ENCODE measurements at regions not wholly inside any gene's neighbourhood (a gene's known extent, or its start where the extent isn't known, plus 50 kb on each side); places are given as distances from the start of the nearest gene placed in this dataset.
"Not testable (repeated sequence)": the region's sequence is repeated elsewhere in the genome, so short reads cannot be mapped to it uniquely, and the experiment has no call there.

- Histone ChIP-seq H3K4me1 (ENCODE audit: control insufficient read depth in 2 of 2, insufficient read depth in 2 of 2, low read length in 2 of 2) (no peaks in the 10 kb centered on the region), H3K4me3 (ENCODE audit: low read length in 2 of 2) (no peak overlapping the region), H3K27me3 (ENCODE audit: control insufficient read depth in 2 of 2, insufficient read depth in 1 of 2, low read length in 1 of 2) (no peaks in the 10 kb centered on the region), H3K9me3 (ENCODE audit: control insufficient read depth in 2 of 2, insufficient read depth in 1 of 2, low read length in 1 of 2) (peaks cover 0 to 48% of the 10 kb centered on the region in 2 donors), H3K27ac (ENCODE audit: low read depth in 1 of 2, low read length in 1 of 2) (no peak overlapping the region), H3K36me3 (ENCODE audit: control insufficient read depth in 2 of 2, insufficient read depth in 2 of 2, low read length in 1 of 2) (no peaks in the 10 kb centered on the region)
- no peak for DNase-seq (ENCODE audit: low read depth in 6 of 9, low spot score in 9 of 9)
- WGBS = 90% methylated on average over 7 of the region's 7 CpGs
Measured at GRCh38 chr14:104307246-104307626, 168.8 kb downstream of the KIF26A start.

- Histone ChIP-seq H3K4me3 (ENCODE audit: low read length in 2 of 2) (no peak overlapping the region), H3K27ac (ENCODE audit: low read depth in 1 of 2, low read length in 1 of 2) (no peak overlapping the region), H3K9me3 (ENCODE audit: control insufficient read depth in 2 of 2, insufficient read depth in 1 of 2, low read length in 1 of 2) (peaks cover 0 to 43% of the 10 kb centered on the region in 2 donors), H3K27me3 (ENCODE audit: control insufficient read depth in 2 of 2, insufficient read depth in 1 of 2, low read length in 1 of 2) (no peaks in the 10 kb centered on the region), H3K4me1 (ENCODE audit: control insufficient read depth in 2 of 2, insufficient read depth in 2 of 2, low read length in 2 of 2) (no peaks in the 10 kb centered on the region), H3K36me3 (ENCODE audit: control insufficient read depth in 2 of 2, insufficient read depth in 2 of 2, low read length in 1 of 2) (no peaks in the 10 kb centered on the region)
- DNase-seq (ENCODE audit: low read depth in 6 of 9, low spot score in 9 of 9) = no peak
- 97% methylated on average over 25 of the region's 25 CpGs for WGBS
Measured at GRCh38 chr14:104307627-104308401, 169.4 kb downstream of the KIF26A start.

- not testable (repeated sequence) for DNase-seq (ENCODE audit: low read depth in 6 of 9, low spot score in 9 of 9); H3K4me3 ChIP-seq (ENCODE audit: low read length in 2 of 2); H3K27ac ChIP-seq (ENCODE audit: low read depth in 1 of 2, low read length in 1 of 2); H3K36me3 ChIP-seq (ENCODE audit: control insufficient read depth in 2 of 2, insufficient read depth in 2 of 2, low read length in 1 of 2); H3K4me1 ChIP-seq (ENCODE audit: control insufficient read depth in 2 of 2, insufficient read depth in 2 of 2, low read length in 2 of 2); H3K27me3 ChIP-seq (ENCODE audit: control insufficient read depth in 2 of 2, insufficient read depth in 1 of 2, low read length in 1 of 2)
- H3K9me3 ChIP-seq (ENCODE audit: control insufficient read depth in 2 of 2, insufficient read depth in 1 of 2, low read length in 1 of 2) = peaks cover 0 to 38% of the 10 kb centered on the region in 2 donors
- 71% methylated on average over 10 of the region's 10 CpGs for WGBS
Measured at GRCh38 chr14:104308534-104308933, 170.1 kb downstream of the KIF26A start.

- 87% methylated on average over 8 of the region's 8 CpGs for WGBS
- Histone ChIP-seq H3K36me3 (ENCODE audit: control insufficient read depth in 2 of 2, insufficient read depth in 2 of 2, low read length in 1 of 2) (no peaks in the 10 kb centered on the region), H3K27ac (ENCODE audit: low read depth in 1 of 2, low read length in 1 of 2) (no peak overlapping the region), H3K4me3 (ENCODE audit: low read length in 2 of 2) (no peak overlapping the region), H3K4me1 (ENCODE audit: control insufficient read depth in 2 of 2, insufficient read depth in 2 of 2, low read length in 2 of 2) (no peaks in the 10 kb centered on the region), H3K9me3 (ENCODE audit: control insufficient read depth in 2 of 2, insufficient read depth in 1 of 2, low read length in 1 of 2) (peaks cover 0 to 32% of the 10 kb centered on the region in 2 donors), H3K27me3 (ENCODE audit: control insufficient read depth in 2 of 2, insufficient read depth in 1 of 2, low read length in 1 of 2) (no peaks in the 10 kb centered on the region)
- DNase-seq (ENCODE audit: low read depth in 6 of 9, low spot score in 9 of 9) = no peak
Measured at GRCh38 chr14:104309657-104310369, 171.4 kb downstream of the KIF26A start.

GRCh38 chr14:104311358-104311757 lies 173.0 kb downstream of the KIF26A start:
- H3K9me3 ChIP-seq (ENCODE audit: control insufficient read depth in 2 of 2, insufficient read depth in 1 of 2, low read length in 1 of 2) = peaks cover 0 to 24% of the 10 kb centered on the region in 2 donors
- WGBS = 73% methylated on average over 4 of the region's 4 CpGs
- DNase-seq (ENCODE audit: low read depth in 6 of 9, low spot score in 9 of 9) = no peak
- no peak overlapping the region for H3K4me3 ChIP-seq (ENCODE audit: low read length in 2 of 2)
- H3K36me3 ChIP-seq (ENCODE audit: control insufficient read depth in 2 of 2, insufficient read depth in 2 of 2, low read length in 1 of 2) = no peaks in the 10 kb centered on the region
- H3K27ac ChIP-seq (ENCODE audit: low read depth in 1 of 2, low read length in 1 of 2) = no peak overlapping the region
- no peaks in the 10 kb centered on the region for H3K27me3 ChIP-seq (ENCODE audit: control insufficient read depth in 2 of 2, insufficient read depth in 1 of 2, low read length in 1 of 2)
- no peaks in the 10 kb centered on the region for H3K4me1 ChIP-seq (ENCODE audit: control insufficient read depth in 2 of 2, insufficient read depth in 2 of 2, low read length in 2 of 2)

- Histone ChIP-seq H3K4me3 (ENCODE audit: low read length in 2 of 2) (no peak overlapping the region), H3K4me1 (ENCODE audit: control insufficient read depth in 2 of 2, insufficient read depth in 2 of 2, low read length in 2 of 2) (no peaks in the 10 kb centered on the region), H3K36me3 (ENCODE audit: control insufficient read depth in 2 of 2, insufficient read depth in 2 of 2, low read length in 1 of 2) (no peaks in the 10 kb centered on the region), H3K27ac (ENCODE audit: low read depth in 1 of 2, low read length in 1 of 2) (no peak overlapping the region), H3K27me3 (ENCODE audit: control insufficient read depth in 2 of 2, insufficient read depth in 1 of 2, low read length in 1 of 2) (no peaks in the 10 kb centered on the region), H3K9me3 (ENCODE audit: control insufficient read depth in 2 of 2, insufficient read depth in 1 of 2, low read length in 1 of 2) (peaks cover 0 to 6% of the 10 kb centered on the region in 2 donors)
- WGBS = 84% methylated on average over 4 of the region's 4 CpGs
- no peak for DNase-seq (ENCODE audit: low read depth in 6 of 9, low spot score in 9 of 9)
Measured at GRCh38 chr14:104313674-104314073, 175.3 kb downstream of the KIF26A start.

GRCh38 chr14:104314251-104314941 lies 176.0 kb downstream of the KIF26A start:
- DNase-seq (ENCODE audit: low read depth in 6 of 9, low spot score in 9 of 9) = no peak
- WGBS = 92% methylated on average over 19 of the region's 19 CpGs
- H3K9me3 ChIP-seq (ENCODE audit: control insufficient read depth in 2 of 2, insufficient read depth in 1 of 2, low read length in 1 of 2) = peaks cover 0 to 6% of the 10 kb centered on the region in 2 donors
- H3K36me3 ChIP-seq (ENCODE audit: control insufficient read depth in 2 of 2, insufficient read depth in 2 of 2, low read length in 1 of 2) = no peaks in the 10 kb centered on the region
- no peaks in the 10 kb centered on the region for H3K27me3 ChIP-seq (ENCODE audit: control insufficient read depth in 2 of 2, insufficient read depth in 1 of 2, low read length in 1 of 2)
- no peaks in the 10 kb centered on the region for H3K4me1 ChIP-seq (ENCODE audit: control insufficient read depth in 2 of 2, insufficient read depth in 2 of 2, low read length in 2 of 2)
- H3K27ac ChIP-seq (ENCODE audit: low read depth in 1 of 2, low read length in 1 of 2) = no peak overlapping the region
- no peak overlapping the region for H3K4me3 ChIP-seq (ENCODE audit: low read length in 2 of 2)

- 91% methylated on average over 14 of the region's 14 CpGs for WGBS
- no peak for DNase-seq (ENCODE audit: low read depth in 6 of 9, low spot score in 9 of 9)
Measured at GRCh38 chr14:104315169-104315568, 176.8 kb downstream of the KIF26A start.

GRCh38 chr14:104315625-104316024 lies 177.2 kb downstream of the KIF26A start:
- no peak overlapping the region for H3K27ac ChIP-seq (ENCODE audit: low read depth in 1 of 2, low read length in 1 of 2)
- H3K27me3 ChIP-seq (ENCODE audit: control insufficient read depth in 2 of 2, insufficient read depth in 1 of 2, low read length in 1 of 2) = peaks cover under 1% of the 10 kb centered on the region in 2 donors
- H3K4me1 ChIP-seq (ENCODE audit: control insufficient read depth in 2 of 2, insufficient read depth in 2 of 2, low read length in 2 of 2) = no peaks in the 10 kb centered on the region
- no peaks in the 10 kb centered on the region for H3K36me3 ChIP-seq (ENCODE audit: control insufficient read depth in 2 of 2, insufficient read depth in 2 of 2, low read length in 1 of 2)
- whole genome bisulfite sequencing = 96% methylated on average over 2 of the region's 2 CpGs
- no peak overlapping the region for H3K4me3 ChIP-seq (ENCODE audit: low read length in 2 of 2)
- no peak for DNase-seq (ENCODE audit: low read depth in 6 of 9, low spot score in 9 of 9)
- H3K9me3 ChIP-seq (ENCODE audit: control insufficient read depth in 2 of 2, insufficient read depth in 1 of 2, low read length in 1 of 2) = no peaks in the 10 kb centered on the region

More at GRCh38 chr14:104315169-104315568, 176.8 kb downstream of the KIF26A start:
- no peaks in the 10 kb centered on the region for H3K9me3 ChIP-seq (ENCODE audit: control insufficient read depth in 2 of 2, insufficient read depth in 1 of 2, low read length in 1 of 2)
- H3K4me1 ChIP-seq (ENCODE audit: control insufficient read depth in 2 of 2, insufficient read depth in 2 of 2, low read length in 2 of 2) = no peaks in the 10 kb centered on the region
- no peaks in the 10 kb centered on the region for H3K36me3 ChIP-seq (ENCODE audit: control insufficient read depth in 2 of 2, insufficient read depth in 2 of 2, low read length in 1 of 2)
- H3K4me3 ChIP-seq (ENCODE audit: low read length in 2 of 2) = no peak overlapping the region
- no peak overlapping the region for H3K27ac ChIP-seq (ENCODE audit: low read depth in 1 of 2, low read length in 1 of 2)
- H3K27me3 ChIP-seq (ENCODE audit: control insufficient read depth in 2 of 2, insufficient read depth in 1 of 2, low read length in 1 of 2) = no peaks in the 10 kb centered on the region
